Retinal pigment epithelial cell (primary cell): ENCODE measurements at regions not wholly inside any gene's neighbourhood (a gene's known extent, or its start where the extent isn't known, plus 50 kb on each side); places are given as distances from the start of the nearest gene placed in this dataset.
"Not testable (repeated sequence)": the region's sequence is repeated elsewhere in the genome, so short reads cannot be mapped to it uniquely, and the experiment has no call there.

Experiments used
- DNase-seq: peaks from one replicate; pipeline ENCODE4 v3.0.0-alpha.2; 2010; ENCODE audit warnings: low read depth
- H3K4me3 ChIP-seq: 2 replicates; pipeline ENCODE4 v1.5.1; 2011; ENCODE audit warnings: mild to moderate bottlenecking, low read length, control low read depth, moderate library complexity
- CTCF ChIP-seq: conservative IDR thresholded peaks from 2 replicates; pipeline ENCODE4 v1.5.1; 2011; ENCODE audit warnings: low read depth, low read length, control low read depth, inconsistent platforms

GRCh38 chr1:5603353-5604104 is 388.7 kb downstream of the NPHP4 start:
- no peak overlapping the region for H3K4me3 ChIP-seq
- DNase-seq: no peak
- no peak for TF ChIP-seq CTCF

- not testable (repeated sequence) for H3K4me3 ChIP-seq, DNase-seq
Measured at GRCh38 chr1:5602718-5603117, 389.5 kb downstream of the NPHP4 start.

- TF ChIP-seq CTCF: no peak
- DNase-seq: no peak
- no peak overlapping the region for H3K4me3 ChIP-seq
Measured at GRCh38 chr1:5601516-5601915, 390.7 kb downstream of the NPHP4 start.

GRCh38 chr1:5599541-5599940 is 392.7 kb downstream of the NPHP4 start:
- no peak for TF ChIP-seq CTCF
- no peak overlapping the region for H3K4me3 ChIP-seq
- DNase-seq: no peak

GRCh38 chr1:5598824-5599395 is 393.3 kb downstream of the NPHP4 start:
- H3K4me3 ChIP-seq: no peak overlapping the region
- no peak for DNase-seq
- no peak for TF ChIP-seq CTCF

- H3K4me3 ChIP-seq: no peak overlapping the region
- no peak for DNase-seq
- TF ChIP-seq CTCF: no peak
Measured at GRCh38 chr1:5597991-5598823, 394.0 kb downstream of the NPHP4 start.

- TF ChIP-seq CTCF: no peak
- DNase-seq: no peak
- H3K4me3 ChIP-seq: no peak overlapping the region
Measured at GRCh38 chr1:5597171-5597850, 394.9 kb downstream of the NPHP4 start.
